ENCODE measurements at regions not wholly inside any gene's neighbourhood (a gene's known extent, or its start where the extent isn't known, plus 50 kb on each side); places are given as distances from the start of the nearest gene placed in this dataset.
A peak's percentile ranks its signal among the peaks of the same experiment; 100 is the strongest.
"Not testable (repeated sequence)": the region's sequence is repeated elsewhere in the genome, so short reads cannot be mapped to it uniquely, and the experiment has no call there.

DNA sequence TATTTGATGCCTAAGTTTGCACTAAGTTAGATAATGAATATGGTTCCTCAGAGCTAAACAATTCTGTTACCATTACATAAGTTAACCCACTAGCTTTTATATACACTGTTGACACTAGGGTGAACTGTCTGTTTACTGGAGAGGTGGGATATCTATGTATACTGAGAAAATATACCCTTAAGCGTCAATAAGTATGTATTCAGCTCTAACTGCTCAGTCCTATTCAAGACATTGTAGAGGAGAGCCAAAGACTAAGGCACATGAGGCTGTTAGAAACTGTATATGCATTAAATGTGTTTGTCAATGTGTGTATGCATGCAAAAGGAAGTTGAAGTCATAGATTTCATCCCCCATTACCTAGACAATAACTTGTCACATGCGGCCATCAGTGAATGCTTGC is 710.0 kb downstream of the TDRD15 start:
- TF ChIP-seq, protein P1, sequence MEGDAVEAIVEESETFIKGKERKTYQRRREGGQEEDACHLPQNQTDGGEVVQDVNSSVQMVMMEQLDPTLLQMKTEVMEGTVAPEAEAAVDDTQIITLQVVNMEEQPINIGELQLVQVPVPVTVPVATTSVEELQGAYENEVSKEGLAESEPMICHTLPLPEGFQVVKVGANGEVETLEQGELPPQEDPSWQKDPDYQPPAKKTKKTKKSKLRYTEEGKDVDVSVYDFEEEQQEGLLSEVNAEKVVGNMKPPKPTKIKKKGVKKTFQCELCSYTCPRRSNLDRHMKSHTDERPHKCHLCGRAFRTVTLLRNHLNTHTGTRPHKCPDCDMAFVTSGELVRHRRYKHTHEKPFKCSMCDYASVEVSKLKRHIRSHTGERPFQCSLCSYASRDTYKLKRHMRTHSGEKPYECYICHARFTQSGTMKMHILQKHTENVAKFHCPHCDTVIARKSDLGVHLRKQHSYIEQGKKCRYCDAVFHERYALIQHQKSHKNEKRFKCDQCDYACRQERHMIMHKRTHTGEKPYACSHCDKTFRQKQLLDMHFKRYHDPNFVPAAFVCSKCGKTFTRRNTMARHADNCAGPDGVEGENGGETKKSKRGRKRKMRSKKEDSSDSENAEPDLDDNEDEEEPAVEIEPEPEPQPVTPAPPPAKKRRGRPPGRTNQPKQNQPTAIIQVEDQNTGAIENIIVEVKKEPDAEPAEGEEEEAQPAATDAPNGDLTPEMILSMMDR (IDR thresholded peaks at IDR 0.05) = no peak
- ATAC-seq (no peak), DNase-seq (no peak)
- Histone ChIP-seq H3K27ac (no peak overlapping the region), H3K9me3 (no peaks in the 10 kb centered on the region), H3K4me3 (no peak overlapping the region), H3K4me1 (no peaks in the 10 kb centered on the region), H3K36me3 (no peaks in the 10 kb centered on the region), H3K27me3 (no peaks in the 10 kb centered on the region)
- intact Hi-C loops (cut with DNase I) = no loop called here

DNA sequence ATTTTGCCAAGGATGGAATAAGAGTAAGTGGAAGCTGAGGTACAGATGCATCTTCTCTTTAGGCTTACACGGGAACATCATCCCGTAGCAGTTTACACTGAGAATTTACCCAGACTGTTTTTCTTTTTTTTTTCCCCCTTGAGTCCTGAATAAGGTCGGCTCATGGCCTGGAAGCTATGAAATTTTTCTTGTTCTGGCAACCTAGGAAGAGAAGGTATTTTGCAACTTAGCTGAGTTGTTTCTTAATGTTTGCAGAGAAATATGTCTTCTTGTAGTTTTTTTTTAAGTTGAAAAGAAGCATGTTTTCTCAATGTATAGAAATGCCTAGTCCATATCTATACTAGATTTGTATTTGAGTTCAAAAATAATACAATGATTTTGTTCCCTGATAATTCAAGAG is 712.5 kb downstream of the TDRD15 start:
- TF ChIP-seq, protein P1 (IDR thresholded peaks at IDR 0.05) = no peak

DNA sequence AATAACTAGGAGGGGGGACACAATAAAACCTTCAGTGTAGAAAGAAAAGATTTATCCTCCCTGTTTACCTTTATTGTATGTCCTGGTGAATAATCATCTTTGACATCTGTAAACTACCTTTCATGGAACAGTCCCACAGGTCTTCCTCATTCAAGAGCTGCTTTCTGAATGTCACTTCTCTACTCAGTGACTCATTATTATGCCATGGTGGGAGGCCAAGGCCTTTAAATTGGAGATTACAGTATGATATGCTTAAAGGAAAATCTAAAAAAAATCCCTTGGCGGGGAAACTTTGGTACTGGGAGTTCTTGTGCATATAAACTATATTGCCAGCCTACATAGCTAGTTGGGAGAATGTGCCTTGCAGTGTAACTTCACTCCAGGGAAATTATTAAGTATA is 713.0 kb downstream of the TDRD15 start:
- Histone ChIP-seq H3K27me3 (no peaks in the 10 kb centered on the region), H3K27ac (no peak overlapping the region), H3K9me3 (no peaks in the 10 kb centered on the region), H3K4me3 (no peak overlapping the region), H3K4me1 (no peaks in the 10 kb centered on the region), H3K36me3 (no peaks in the 10 kb centered on the region)
- ATAC-seq (no peak), DNase-seq (no peak)
- intact Hi-C loops (cut with DNase I) = no loop called here
- TF ChIP-seq, protein P1 (IDR thresholded peaks at IDR 0.05) = no peak

More for the DNA sequence above, 712.5 kb downstream of the TDRD15 start:
- Histone ChIP-seq H3K9me3 (no peaks in the 10 kb centered on the region), H3K36me3 (no peaks in the 10 kb centered on the region), H3K27ac (no peak overlapping the region), H3K27me3 (no peaks in the 10 kb centered on the region), H3K4me1 (no peaks in the 10 kb centered on the region), H3K4me3 (no peak overlapping the region)
- intact Hi-C loops (cut with DNase I) = no loop called here
- ATAC-seq (no peak), DNase-seq (no peak)

DNA sequence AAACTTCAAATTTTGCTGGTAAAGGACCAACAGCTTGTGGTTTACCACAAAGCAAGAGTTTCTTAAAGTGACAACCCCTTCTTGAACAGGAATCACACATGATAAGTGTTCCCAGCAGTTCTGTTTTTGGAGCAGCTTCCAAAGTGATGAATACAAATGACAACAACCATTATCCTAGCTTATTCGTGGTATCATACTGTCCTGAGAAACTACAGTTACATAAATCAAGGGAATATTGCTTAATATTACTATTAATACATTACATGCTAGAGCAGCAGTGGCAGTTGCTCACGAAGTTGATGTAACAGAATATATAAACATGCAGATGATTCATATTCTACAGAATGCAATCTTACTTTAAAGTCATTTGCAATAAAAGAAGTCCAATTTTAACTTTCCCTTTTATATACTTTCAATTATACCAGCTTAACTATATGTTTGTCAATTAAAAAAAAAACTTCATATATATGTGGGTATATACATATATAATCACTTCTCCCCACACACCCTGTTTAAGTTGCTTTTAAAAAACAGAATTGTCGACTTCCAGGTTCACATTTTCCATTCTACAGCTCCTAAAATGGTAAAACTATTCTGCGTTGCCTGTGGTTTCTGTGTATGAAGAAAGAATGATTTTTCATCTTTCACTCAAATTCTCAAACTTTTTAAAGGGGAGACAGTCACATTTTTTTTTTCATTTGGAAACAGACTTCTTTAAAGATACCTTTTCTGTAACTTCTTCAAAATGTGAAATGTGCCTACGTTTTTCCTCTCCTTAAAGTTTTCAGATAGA is 713.6 kb downstream of the TDRD15 start:
- intact Hi-C loops (cut with DNase I) = no loop called here
- Histone ChIP-seq H3K27me3 (no peaks in the 10 kb centered on the region), H3K4me3 (no peak overlapping the region), H3K9me3 (no peaks in the 10 kb centered on the region), H3K36me3 (no peaks in the 10 kb centered on the region), H3K4me1 (no peaks in the 10 kb centered on the region), H3K27ac (no peak overlapping the region)
- peak; percentile 70 for ATAC-seq
- TF ChIP-seq, protein P1 (IDR thresholded peaks at IDR 0.05) = no peak
- no peak for DNase-seq

DNA sequence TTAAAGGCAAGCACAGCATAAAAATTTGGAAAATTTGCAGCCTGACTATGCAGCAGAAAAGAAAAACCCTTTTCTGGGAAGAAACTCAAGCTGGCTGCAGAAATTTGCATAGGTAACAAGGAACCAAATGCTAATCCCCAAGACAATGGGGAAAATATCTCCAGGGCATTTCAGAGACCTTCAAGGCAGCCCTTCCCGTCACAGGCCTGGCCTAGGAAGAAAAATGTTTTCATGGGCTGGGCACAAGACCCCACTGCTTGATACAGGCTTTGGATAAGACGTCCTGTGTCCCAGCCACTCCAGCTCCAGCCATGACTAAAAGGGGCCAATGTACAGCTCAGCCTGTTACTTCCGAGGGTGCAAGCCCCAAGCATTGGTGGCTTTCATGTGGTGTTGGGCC is 717.6 kb downstream of the TDRD15 start:
- no peak overlapping the region for H3K4me3 ChIP-seq
- ATAC-seq = no peak
- H3K27ac ChIP-seq = no peak overlapping the region
- no peaks in the 10 kb centered on the region for H3K27me3 ChIP-seq
- intact Hi-C loops (cut with DNase I) = no loop called here
- H3K9me3 ChIP-seq = no peaks in the 10 kb centered on the region
- TF ChIP-seq, protein P1 (IDR thresholded peaks at IDR 0.05) = no peak
- no peaks in the 10 kb centered on the region for H3K36me3 ChIP-seq
- DNase-seq = no peak
- no peaks in the 10 kb centered on the region for H3K4me1 ChIP-seq

DNA sequence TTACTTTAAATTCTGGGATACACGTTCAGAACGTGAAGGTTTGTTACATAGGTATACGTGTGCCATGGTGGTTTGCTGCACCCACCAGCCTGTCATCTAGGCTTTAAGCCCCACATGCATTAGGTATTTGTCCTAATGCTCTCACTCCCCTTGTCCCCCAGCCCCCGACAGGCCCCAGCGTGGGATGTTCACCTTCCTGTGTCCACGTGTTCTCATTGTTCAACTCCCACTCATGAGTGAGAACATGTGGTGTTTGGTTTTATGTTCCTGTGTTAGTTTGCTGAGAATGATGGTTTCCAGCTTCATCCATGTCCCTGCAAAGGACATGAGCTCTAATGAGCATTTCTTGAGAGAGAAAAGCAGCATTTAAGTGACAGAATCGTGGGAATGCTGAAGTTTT is 726.6 kb downstream of the TDRD15 start:
- H3K36me3 ChIP-seq; H3K27me3 ChIP-seq; H3K4me1 ChIP-seq; intact Hi-C loops (cut with DNase I); H3K4me3 ChIP-seq; ATAC-seq; H3K27ac ChIP-seq; H3K9me3 ChIP-seq: not testable (repeated sequence)
- peak in 1 of 4 donors; percentile 45 for DNase-seq
